ENCODE measurements at regions not wholly inside any gene's neighbourhood (a gene's known extent, or its start where the extent isn't known, plus 50 kb on each side); places are given as distances from the start of the nearest gene placed in this dataset.

- 0% methylated on average over 3 of the region's 3 CpGs for WGBS (ENCODE audit: insufficient coverage, low coverage, missing lambda C conversion rate)
- in situ Hi-C loops (cut with MboI) (no loop called here), intact Hi-C loops (cut with micrococcal nuclease) (no loop called here)
- Histone ChIP-seq H3K9me3 (replicated peaks; ENCODE audit: control insufficient read depth, insufficient read depth, low read depth, low read length) (no peaks in the 10 kb centered on the region), H3K4me2 (ENCODE audit: insufficient read depth, low read length) (no peak overlapping the region), H3K9ac (ENCODE audit: insufficient read depth in 1 of 2, low read depth in 2 of 2, low read length in 2 of 2) (no peak overlapping the region), H3K4me3 (no peak overlapping the region), H3K27me3 (ENCODE audit: control insufficient read depth in 2 of 2, insufficient read depth in 2 of 2, low read length in 2 of 2) (peaks cover 0 to 4% of the 10 kb centered on the region in 2 experiments; a peak in 2 of 5 replicates), H3K9me1 (ENCODE audit: control insufficient read depth, insufficient read depth, low read length) (no peaks in the 10 kb centered on the region), H4K20me1 (replicated peaks; ENCODE audit: control insufficient read depth, insufficient read depth, low read length) (no peaks in the 10 kb centered on the region), H3K79me2 (ENCODE audit: control insufficient read depth, insufficient read depth, low read length) (no peaks in the 10 kb centered on the region), H2AFZ (ENCODE audit: low read depth, low read length) (no peak overlapping the region), H3K36me3 (ENCODE audit: control insufficient read depth, insufficient read depth, low read length) (no peaks in the 10 kb centered on the region), H3K27ac (ENCODE audit: extremely low read depth, low read depth, low read length) (no peak overlapping the region), H3K4me1 (replicated peaks in 1 of 2; ENCODE audit: control insufficient read depth in 2 of 2, insufficient read depth in 2 of 2, low read length in 2 of 2) (no peaks in the 10 kb centered on the region)
- POLR2A ChIA-PET, result interaction anchor here (1.0 kb wide), 1 partner anchor 13 kb away, joined by 5 read pairs; no protein-coding TSS in a partner anchor
- FAIRE-seq, result no peak
- no peak for TF ChIP-seq RNF219 (CRISPR knock-in tag; IDR thresholded peaks at IDR 0.05)
- TF ChIP-seq LARP7 (IDR thresholded peaks at IDR 0.05), result no peak
- no peak for TF ChIP-seq CBX1 (IDR thresholded peaks at IDR 0.05; ENCODE audit: low read depth)
- no peak for TF ChIP-seq JUNB (CRISPR knock-in tag; conservative IDR thresholded peaks at IDR 0.05)
- no TSS peak for BruUV-seq (replicated peaks)
- ATAC-seq, result no peak
- CTCF ChIA-PET (ENCODE audit: low intra/inter-chr PET ratio), result no interaction called here
- DNase-seq (ENCODE audit: extremely low read depth in 1 of 4, low spot score in 3 of 4), result no peak
Measured at GRCh38 chr1:34361121-34361520, 184.4 kb downstream of the C1orf94 start.

All from K562 (cell line).